K562 (cell line): ENCODE measurements at regions not wholly inside any gene's neighbourhood (a gene's known extent, or its start where the extent isn't known, plus 50 kb on each side); places are given as distances from the start of the nearest gene placed in this dataset.

Experiments
- NCOA4 ChIP-seq: fragments of 450-650 bp; IDR thresholded peaks from 2 replicates; pipeline ENCODE4 v1.6.1; 2018; ENCODE audit warnings: mild to moderate bottlenecking; ENCODE audit not compliant: partially characterized antibody
- POLR2A ChIP-seq: fragments of 450-650 bp; conservative IDR thresholded peaks from 2 replicates; pipeline ENCODE4 v1.6.1; 2016
- SMC3 ChIP-seq: conservative IDR thresholded peaks from 2 replicates; pipeline ENCODE4 v1.6.1; 2011; ENCODE audit warnings: low read depth, low read length, improper control_type of control experiment; ENCODE audit not compliant: insufficient read depth
- TCF7 ChIP-seq: sonication (generic); IDR thresholded peaks from 2 replicates; pipeline ENCODE4 v1.6.1; 2016; ENCODE audit warnings: antibody characterized with exemption, borderline replicate concordance
- THRA ChIP-seq: fragments of 450-650 bp; IDR thresholded peaks from 2 replicates; pipeline ENCODE4 v1.6.1; 2017; ENCODE audit warnings: mild to moderate bottlenecking, moderate library complexity
- USF1 ChIP-seq: sonication (generic); formaldehyde crosslinking; IDR thresholded peaks from 2 replicates; pipeline ENCODE4 v1.9.0; 2022; ENCODE audit warnings: mild to moderate bottlenecking, missing genetic modification reagents
- ZFP30 ChIP-seq: fragments of 250-450 bp; sonication (Bioruptor Pico); IDR thresholded peaks from 2 replicates; pipeline ENCODE4 v1.8.0; 2022; ENCODE audit warnings: moderate library complexity, mild to moderate bottlenecking, inconsistent platforms, borderline replicate concordance
- ZNF445 ChIP-seq: fragments of 250-450 bp; sonication (Bioruptor Pico); IDR thresholded peaks from 2 replicates; pipeline ENCODE4 v1.4.0; 2020; ENCODE audit warnings: low read depth, mild to moderate bottlenecking, moderate library complexity

- TF ChIP-seq ZFP30 (CRISPR knock-in tag) (no peak), POLR2A (no peak), TCF7 (no peak), NCOA4 (no peak), SMC3 (no peak), THRA (no peak), ZNF445 (CRISPR knock-in tag) (no peak), USF1 (CRISPR knock-in tag) (no peak)
Observed at GRCh38 chr20:11275740-11276139, 601.9 kb upstream of the JAG1 start.
